ENCODE measurements at regions not wholly inside any gene's neighbourhood (a gene's known extent, or its start where the extent isn't known, plus 50 kb on each side); places are given as distances from the start of the nearest gene placed in this dataset.

DNA sequence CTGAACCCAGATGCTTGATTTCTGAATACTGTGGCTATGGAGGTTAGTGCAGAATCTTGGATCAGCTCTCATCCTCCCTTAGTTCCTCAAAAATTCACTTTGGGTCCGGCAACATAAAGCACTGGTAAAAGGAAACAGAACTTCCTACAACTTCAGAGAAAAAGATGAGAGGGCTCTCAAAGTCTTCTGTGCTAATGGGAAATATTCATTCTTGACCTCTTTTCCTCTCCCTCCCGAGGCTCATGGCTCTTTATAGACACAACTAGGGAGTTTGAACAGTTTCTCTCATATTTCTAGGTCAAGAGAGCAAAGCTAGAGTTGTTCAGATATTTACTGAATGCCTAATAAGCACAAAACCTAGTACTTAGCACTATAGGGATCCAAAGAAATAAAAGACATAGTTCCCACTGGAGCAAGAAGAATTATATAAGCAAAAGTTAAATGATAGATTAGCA is 124.1 kb upstream of the TCF21 start:
- Histone ChIP-seq H3K9ac (ENCODE audit: low read length) (no peak overlapping the region), H3K9me3 (ENCODE audit: low read length) (no peaks in the 10 kb centered on the region), H3K36me3 (ENCODE audit: low read depth, low read length) (no peaks in the 10 kb centered on the region), H3K27ac (ENCODE audit: low read length) (no peak overlapping the region), H3K79me2 (ENCODE audit: low read length) (no peaks in the 10 kb centered on the region), H4K20me1 (ENCODE audit: low read length) (no peaks in the 10 kb centered on the region), H3K4me1 (ENCODE audit: insufficient read depth, low read length) (peaks cover 24% of the 10 kb centered on the region), H3F3A (ENCODE audit: low read length, unreplicated experiment) (no peaks in the 10 kb centered on the region), H3K4me2 (ENCODE audit: low read length) (no peak overlapping the region), H3K27me3 (ENCODE audit: low read length) (no peaks in the 10 kb centered on the region), H3K4me3 (ENCODE audit: low read length) (no peak overlapping the region), H2AFZ (ENCODE audit: low read length) (no peak overlapping the region), H3K9me2 (replicated peaks; ENCODE audit: low read length) (no peaks in the 10 kb centered on the region)
- intact Hi-C loops (cut with micrococcal nuclease) = no loop called here
- no TSS peak for BruUV-seq (replicated peaks)
- CTCF ChIA-PET = no interaction called here
- ATAC-seq = no peak
- no peak for TF ChIP-seq EZH2phosphoT487 (IDR thresholded peaks at IDR 0.05; ENCODE audit: borderline replicate concordance, low read length)
- TF ChIP-seq, protein P1, sequence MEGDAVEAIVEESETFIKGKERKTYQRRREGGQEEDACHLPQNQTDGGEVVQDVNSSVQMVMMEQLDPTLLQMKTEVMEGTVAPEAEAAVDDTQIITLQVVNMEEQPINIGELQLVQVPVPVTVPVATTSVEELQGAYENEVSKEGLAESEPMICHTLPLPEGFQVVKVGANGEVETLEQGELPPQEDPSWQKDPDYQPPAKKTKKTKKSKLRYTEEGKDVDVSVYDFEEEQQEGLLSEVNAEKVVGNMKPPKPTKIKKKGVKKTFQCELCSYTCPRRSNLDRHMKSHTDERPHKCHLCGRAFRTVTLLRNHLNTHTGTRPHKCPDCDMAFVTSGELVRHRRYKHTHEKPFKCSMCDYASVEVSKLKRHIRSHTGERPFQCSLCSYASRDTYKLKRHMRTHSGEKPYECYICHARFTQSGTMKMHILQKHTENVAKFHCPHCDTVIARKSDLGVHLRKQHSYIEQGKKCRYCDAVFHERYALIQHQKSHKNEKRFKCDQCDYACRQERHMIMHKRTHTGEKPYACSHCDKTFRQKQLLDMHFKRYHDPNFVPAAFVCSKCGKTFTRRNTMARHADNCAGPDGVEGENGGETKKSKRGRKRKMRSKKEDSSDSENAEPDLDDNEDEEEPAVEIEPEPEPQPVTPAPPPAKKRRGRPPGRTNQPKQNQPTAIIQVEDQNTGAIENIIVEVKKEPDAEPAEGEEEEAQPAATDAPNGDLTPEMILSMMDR (conservative IDR thresholded peaks at IDR 0.05; ENCODE audit: low read depth, low read length) = no peak
- no peak for TF ChIP-seq EZH2 (IDR thresholded peaks at IDR 0.05; ENCODE audit: low read length, unreplicated experiment)
- DNase-seq = no peak
- POLR2A ChIA-PET (ENCODE audit: unreplicated experiment) = no interaction called here

DNA sequence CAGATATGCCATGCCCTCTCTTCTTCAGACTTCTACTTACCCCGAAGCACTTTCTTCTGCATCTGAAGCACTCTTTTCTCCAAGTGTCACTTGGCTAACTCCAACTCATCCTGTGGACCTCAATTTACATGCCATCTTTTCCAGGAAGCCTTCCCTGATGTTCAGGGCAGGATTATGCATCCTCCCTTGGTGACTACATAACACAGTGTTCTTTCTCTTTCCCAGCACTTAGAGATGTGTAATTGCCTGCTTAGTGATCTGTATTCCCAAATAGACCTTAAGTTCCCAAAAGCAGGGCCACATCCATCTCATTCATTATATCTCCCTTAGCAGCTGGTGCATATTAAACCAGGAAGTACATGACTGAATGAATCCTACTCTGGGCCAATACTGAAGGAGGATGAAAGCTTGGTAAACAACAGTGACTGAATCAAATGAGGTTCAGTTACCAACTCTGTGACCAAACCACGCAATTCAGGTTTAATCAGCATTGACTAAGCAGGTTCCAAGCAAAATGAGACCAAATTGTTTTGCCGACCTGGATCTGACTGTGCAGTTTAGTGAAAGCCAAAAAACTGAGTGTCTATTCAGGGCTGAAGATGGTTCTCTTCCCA is 121.4 kb upstream of the TCF21 start:
- ATAC-seq = peak; percentile 40; the same call in 1 of the 2 replicates
- H3K36me3 ChIP-seq (ENCODE audit: low read depth, low read length) = no peaks in the 10 kb centered on the region
- no TSS peak for BruUV-seq (replicated peaks)

More for the DNA sequence above, 121.4 kb upstream of the TCF21 start:
- peak; percentile 68 for DNase-seq
- TF ChIP-seq, protein P1 (conservative IDR thresholded peaks at IDR 0.05; ENCODE audit: low read depth, low read length) = no peak
- no peak for TF ChIP-seq EZH2phosphoT487 (IDR thresholded peaks at IDR 0.05; ENCODE audit: borderline replicate concordance, low read length)
- TF ChIP-seq EZH2 (IDR thresholded peaks at IDR 0.05; ENCODE audit: low read length, unreplicated experiment) = no peak
- no peaks in the 10 kb centered on the region for H3K27me3 ChIP-seq (ENCODE audit: low read length)
- intact Hi-C loops (cut with micrococcal nuclease) = no loop called here
- no peak overlapping the region for H3K4me3 ChIP-seq (ENCODE audit: low read length)
- H3K9me2 ChIP-seq (replicated peaks; ENCODE audit: low read length) = no peaks in the 10 kb centered on the region
- H3K9me3 ChIP-seq (ENCODE audit: low read length) = no peaks in the 10 kb centered on the region
- ChIA-PET CTCF (no interaction called here), POLR2A (ENCODE audit: unreplicated experiment) (no interaction called here)
- peak overlapping the region; percentile 40 for H2AFZ ChIP-seq (ENCODE audit: low read length)
- no peak overlapping the region for H3K9ac ChIP-seq (ENCODE audit: low read length)
- 0 out of 2 replicates have a peak overlapping the region, but pooled peaks have one; percentile 18 for H3K4me2 ChIP-seq (ENCODE audit: low read length)
- no peaks in the 10 kb centered on the region for H3K79me2 ChIP-seq (ENCODE audit: low read length)
- H3K4me1 ChIP-seq (ENCODE audit: insufficient read depth, low read length) = peaks cover 21% of the 10 kb centered on the region
- no peaks in the 10 kb centered on the region for H4K20me1 ChIP-seq (ENCODE audit: low read length)
- no peaks in the 10 kb centered on the region for H3F3A ChIP-seq (ENCODE audit: low read length, unreplicated experiment)
- H3K27ac ChIP-seq (ENCODE audit: low read length) = peak overlapping the region; percentile 61

All from PC-3 (cell line).